MM.1S (cell line): ENCODE measurements at regions not wholly inside any gene's neighbourhood (a gene's known extent, or its start where the extent isn't known, plus 50 kb on each side); places are given as distances from the start of the nearest gene placed in this dataset.

ENCODE experiments used
- DNase-seq: peaks from one replicate; pipeline ENCODE4 v3.0.0-alpha.2; 2015
- H2AFZ ChIP-seq: fragments of 300-600 bp; sonication (generic); 2 replicates; pipeline ENCODE4 v1.6.0; 2016; ENCODE audit warnings: antibody characterized with exemption, low read length
- H3F3A ChIP-seq: fragments of 300-600 bp; sonication (generic); 2 replicates; pipeline ENCODE4 v1.6.1; 2016; ENCODE audit warnings: mild to moderate bottlenecking, antibody characterized with exemption, low read length, moderate library complexity, mixed read lengths; ENCODE audit not compliant: insufficient read depth
- H3K27ac ChIP-seq: fragments of 300-600 bp; sonication (generic); 2 replicates; pipeline ENCODE4 v1.5.1; 2016; ENCODE audit warnings: mild to moderate bottlenecking, low read length
- H3K27me3 ChIP-seq: fragments of 300-600 bp; sonication (generic); replicated peaks from 2 replicates; pipeline ENCODE4 v1.6.0; 2016; ENCODE audit warnings: low read length; ENCODE audit not compliant: insufficient read depth
- H3K36me3 ChIP-seq: fragments of 300-600 bp; sonication (generic); replicated peaks from 2 replicates; pipeline ENCODE4 v1.6.1; 2016; ENCODE audit warnings: mild to moderate bottlenecking, low read length, mixed read lengths; ENCODE audit not compliant: insufficient read depth
- H3K4me1 ChIP-seq: fragments of 300-600 bp; sonication (generic); 2 replicates; pipeline ENCODE4 v1.6.1; 2016; ENCODE audit warnings: low read length, mixed read lengths
- H3K4me2 ChIP-seq: fragments of 300-600 bp; sonication (generic); 2 replicates; pipeline ENCODE4 v1.6.0; 2016; ENCODE audit warnings: low read depth, low read length
- H3K4me3 ChIP-seq: fragments of 300-600 bp; sonication (generic); 2 replicates; pipeline ENCODE4 v1.5.1; 2016; ENCODE audit warnings: low read length, mixed read lengths
- H3K79me2 ChIP-seq: fragments of 300-600 bp; sonication (generic); 2 replicates; pipeline ENCODE4 v1.6.1; 2016; ENCODE audit warnings: mixed run types, low read length, mixed read lengths
- H3K9ac ChIP-seq: fragments of 300-600 bp; sonication (generic); 2 replicates; pipeline ENCODE4 v1.6.1; 2016; ENCODE audit warnings: low read length, mixed read lengths
- H3K9me2 ChIP-seq: fragments of 300-600 bp; sonication (generic); replicated peaks from 2 replicates; pipeline ENCODE4 v1.6.1; 2016; ENCODE audit warnings: mild to moderate bottlenecking, low read length, mixed read lengths; ENCODE audit not compliant: insufficient read depth
- H3K9me3 ChIP-seq: fragments of 300-600 bp; sonication (generic); replicated peaks from 2 replicates; pipeline ENCODE4 v1.6.1; 2016; ENCODE audit warnings: mild to moderate bottlenecking, low read length, mixed read lengths; ENCODE audit not compliant: insufficient read depth
- H4K20me1 ChIP-seq: fragments of 300-600 bp; sonication (generic); 2 replicates; pipeline ENCODE4 v1.6.1; 2016; ENCODE audit warnings: mild to moderate bottlenecking, low read length, moderate library complexity, mixed read lengths; ENCODE audit not compliant: insufficient read depth
- CTCF ChIP-seq: fragments of 300-600 bp; sonication (generic); IDR thresholded peaks from 2 replicates; pipeline ENCODE4 v1.5.1; 2016; ENCODE audit warnings: antibody characterized with exemption, low read length, mixed read lengths
- EZH2 ChIP-seq: fragments of 300-600 bp; sonication (generic); optimal IDR thresholded peaks from 2 replicates; pipeline ENCODE3; 2017; ENCODE audit warnings: low read depth, mild to moderate bottlenecking, antibody characterized with exemption, low read length, mixed read lengths
- EZH2phosphoT487 ChIP-seq: fragments of 300-600 bp; sonication (generic); IDR thresholded peaks from 2 replicates; pipeline ENCODE4 v1.6.1; 2018; ENCODE audit warnings: antibody characterized with exemption, low read length

GRCh38 chr14:84976805-84977204 is 553.1 kb upstream of the FLRT2 start:
- H3K9me2 ChIP-seq: no peaks in the 10 kb centered on the region
- H2AFZ ChIP-seq: no peak overlapping the region
- no peaks in the 10 kb centered on the region for H3K9me3 ChIP-seq
- H3K9ac ChIP-seq: no peak overlapping the region
- H3K4me1 ChIP-seq: no peaks in the 10 kb centered on the region
- no peaks in the 10 kb centered on the region for H3K36me3 ChIP-seq
- no peaks in the 10 kb centered on the region for H3K27me3 ChIP-seq
- H3K4me2 ChIP-seq: no peak overlapping the region
- H3K27ac ChIP-seq: no peak overlapping the region
- no peak overlapping the region for H3K4me3 ChIP-seq
- H3F3A ChIP-seq: no peaks in the 10 kb centered on the region
- DNase-seq: no peak
- no peak for TF ChIP-seq EZH2phosphoT487
- TF ChIP-seq CTCF: no peak
- no peak for TF ChIP-seq EZH2
- no peaks in the 10 kb centered on the region for H4K20me1 ChIP-seq
- no peaks in the 10 kb centered on the region for H3K79me2 ChIP-seq

- Histone ChIP-seq H4K20me1 (no peaks in the 10 kb centered on the region), H3K4me1 (no peaks in the 10 kb centered on the region), H3K79me2 (no peaks in the 10 kb centered on the region), H3K36me3 (no peaks in the 10 kb centered on the region), H3K9me2 (no peaks in the 10 kb centered on the region), H3F3A (no peaks in the 10 kb centered on the region), H3K4me3 (no peak overlapping the region), H3K4me2 (no peak overlapping the region), H3K27me3 (no peaks in the 10 kb centered on the region), H3K9ac (no peak overlapping the region), H3K27ac (no peak overlapping the region), H3K9me3 (no peaks in the 10 kb centered on the region), H2AFZ (no peak overlapping the region)
- DNase-seq: no peak
- TF ChIP-seq EZH2phosphoT487: no peak
- TF ChIP-seq CTCF: no peak
Observed at GRCh38 chr14:84987042-84987441, 542.9 kb upstream of the FLRT2 start.

GRCh38 chr14:84988357-84988756 is 541.6 kb upstream of the FLRT2 start:
- no peak overlapping the region for H3K4me3 ChIP-seq
- DNase-seq: no peak
- no peaks in the 10 kb centered on the region for H3K27me3 ChIP-seq
- H3F3A ChIP-seq: no peaks in the 10 kb centered on the region
- H3K27ac ChIP-seq: no peak overlapping the region
- H3K9me3 ChIP-seq: no peaks in the 10 kb centered on the region
- no peaks in the 10 kb centered on the region for H3K4me1 ChIP-seq
- H2AFZ ChIP-seq: no peak overlapping the region
- no peaks in the 10 kb centered on the region for H4K20me1 ChIP-seq
- TF ChIP-seq EZH2phosphoT487 (no peak), EZH2 (no peak), CTCF (no peak)
- H3K79me2 ChIP-seq: no peaks in the 10 kb centered on the region
- no peaks in the 10 kb centered on the region for H3K9me2 ChIP-seq
- no peak overlapping the region for H3K9ac ChIP-seq
- no peak overlapping the region for H3K4me2 ChIP-seq
- no peaks in the 10 kb centered on the region for H3K36me3 ChIP-seq
